ENCODE measurements at regions not wholly inside any gene's neighbourhood (a gene's known extent, or its start where the extent isn't known, plus 50 kb on each side); places are given as distances from the start of the nearest gene placed in this dataset.

GRCh38 chr10:108789919-108790318 lies 1133.4 kb downstream of the XPNPEP1 start:
- intact Hi-C loops (cut with DNase I) = no loop called here
- ATAC-seq (no peak), DNase-seq (no peak)
- 43 to 59% (median 52%) methylated on average over 1 of the region's 1 CpG for WGBS, 4 donors
- Histone ChIP-seq H3K4me3 (no peak overlapping the region), H3K27ac (no peak overlapping the region), H3K4me1 (no peaks in the 10 kb centered on the region), H3K9me3 (peaks cover 0 to 19% (median 2%) of the 10 kb centered on the region in 12 donors), H3K27me3 (no peaks in the 10 kb centered on the region), H3K36me3 (no peaks in the 10 kb centered on the region)
- TF ChIP-seq CTCF (IDR thresholded peaks at IDR 0.05) = no peak
- no peak for TF ChIP-seq POLR2A (IDR thresholded peaks at IDR 0.05)

GRCh38 chr10:108789336-108789735 lies 1134.0 kb downstream of the XPNPEP1 start:
- H3K9me3 ChIP-seq = peaks cover 0 to 24% (median 7%) of the 10 kb centered on the region in 12 donors

GRCh38 chr10:108788891-108789290 lies 1134.4 kb downstream of the XPNPEP1 start:
- H3K4me1 ChIP-seq = no peaks in the 10 kb centered on the region
- DNase-seq = no peak
- H3K27ac ChIP-seq = no peak overlapping the region
- intact Hi-C loops (cut with DNase I) = no loop called here
- no peak for ATAC-seq
- TF ChIP-seq POLR2A (IDR thresholded peaks at IDR 0.05) (no peak), CTCF (IDR thresholded peaks at IDR 0.05) (no peak)
- no peak overlapping the region for H3K4me3 ChIP-seq
- peaks cover 0 to 26% (median 11%) of the 10 kb centered on the region in 12 donors for H3K9me3 ChIP-seq
- 54 to 77% (median 69%) methylated on average over 1 of the region's 1 CpG for WGBS, 4 donors
- no peaks in the 10 kb centered on the region for H3K27me3 ChIP-seq
- H3K36me3 ChIP-seq = no peaks in the 10 kb centered on the region

More at GRCh38 chr10:108789336-108789735, 1134.0 kb downstream of the XPNPEP1 start:
- H3K27ac ChIP-seq = no peak overlapping the region
- no peak overlapping the region for H3K4me3 ChIP-seq
- DNase-seq = no peak
- 46 to 63% (median 59%) methylated on average over 2 of the region's 2 CpGs for WGBS, 4 donors
- H3K4me1 ChIP-seq = no peaks in the 10 kb centered on the region
- no peak for ATAC-seq
- TF ChIP-seq CTCF (IDR thresholded peaks at IDR 0.05) (no peak), POLR2A (IDR thresholded peaks at IDR 0.05) (no peak)
- H3K27me3 ChIP-seq = no peaks in the 10 kb centered on the region
- intact Hi-C loops (cut with DNase I) = no loop called here
- H3K36me3 ChIP-seq = no peaks in the 10 kb centered on the region

GRCh38 chr10:108787932-108788331 lies 1135.4 kb downstream of the XPNPEP1 start:
- H3K27ac ChIP-seq = no peak overlapping the region
- no peaks in the 10 kb centered on the region for H3K36me3 ChIP-seq
- no peaks in the 10 kb centered on the region for H3K27me3 ChIP-seq
- 22 to 40% (median 30%) methylated on average over 1 of the region's 1 CpG for WGBS, 4 donors
- no peak for ATAC-seq
- DNase-seq = no peak
- no peak overlapping the region for H3K4me3 ChIP-seq
- no peaks in the 10 kb centered on the region for H3K4me1 ChIP-seq
- no peak for TF ChIP-seq POLR2A (IDR thresholded peaks at IDR 0.05)
- TF ChIP-seq CTCF (IDR thresholded peaks at IDR 0.05) = no peak
- H3K9me3 ChIP-seq = peaks cover 0 to 25% (median 11%) of the 10 kb centered on the region in 12 donors
- intact Hi-C loops (cut with DNase I) = no loop called here

Measured in heart left ventricle (tissue), 16 donors.